ENCODE measurements at regions not wholly inside any gene's neighbourhood (a gene's known extent, or its start where the extent isn't known, plus 50 kb on each side); places are given as distances from the start of the nearest gene placed in this dataset.

DNA sequence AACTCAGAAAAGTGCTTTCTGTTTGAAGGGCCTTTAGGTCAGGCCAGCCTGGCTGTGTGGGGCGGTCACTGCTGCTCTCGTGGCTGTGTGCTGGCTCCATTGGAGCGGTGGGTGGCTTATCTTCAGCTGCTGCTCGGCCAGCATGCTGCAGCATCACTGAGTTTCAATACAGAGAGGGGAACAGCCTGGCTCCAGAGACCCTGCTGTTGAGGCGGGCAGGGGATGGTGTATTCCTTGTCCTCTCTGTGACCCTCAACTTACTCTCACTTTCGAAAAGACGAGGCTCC is 248.5 kb upstream of the ONECUT1 start:
- no peak for DNase-seq
- Histone ChIP-seq H3K9me2 (no peaks in the 10 kb centered on the region), H3K4me3 (ENCODE audit: low read depth in 2 of 2, low read length in 1 of 2) (0 out of 4 replicates have a peak overlapping the region, but pooled peaks of 1 of the 2 experiments have one; percentile 6), H3K79me2 (ENCODE audit: insufficient read depth) (no peaks in the 10 kb centered on the region), H3F3A (replicated peaks; ENCODE audit: insufficient read depth) (no peaks in the 10 kb centered on the region), H3K9ac (no peak overlapping the region), H4K20me1 (ENCODE audit: insufficient read depth) (no peaks in the 10 kb centered on the region), H3K4me2 (no peak overlapping the region; the same call in 1 of the 2 replicates), H2AFZ (ENCODE audit: low read depth) (no peak overlapping the region), H3K4me1 (ENCODE audit: control insufficient read depth in 1 of 2, insufficient read depth in 2 of 2, low read depth in 1 of 2, low read length in 1 of 2) (no peaks in the 10 kb centered on the region), H3K36me3 (replicated peaks in 1 of 2; ENCODE audit: control insufficient read depth in 1 of 2, insufficient read depth in 2 of 2, low read length in 1 of 2) (no peaks in the 10 kb centered on the region), H3K27ac (ENCODE audit: low read depth in 2 of 2, low read length in 1 of 2) (no peak overlapping the region), H3K27me3 (ENCODE audit: insufficient read depth) (no peaks in the 10 kb centered on the region; the same call in 1 of the 2 replicates), H3K9me3 (no peaks in the 10 kb centered on the region)
- TF ChIP-seq CHD2 (IDR thresholded peaks at IDR 0.05; ENCODE audit: low read length, partially characterized antibody) (no peak), JUND (IDR thresholded peaks at IDR 0.05) (no peak), RAD21 (IDR thresholded peaks at IDR 0.05; ENCODE audit: low read length) (no peak), RXRA (IDR thresholded peaks at IDR 0.05; ENCODE audit: borderline replicate concordance, low read depth) (no peak), SMC3 (IDR thresholded peaks at IDR 0.05; ENCODE audit: low read depth, low read length) (no peak), TEAD4 (IDR thresholded peaks at IDR 0.05; ENCODE audit: borderline replicate concordance, insufficient read depth) (no peak)
- TF ChIP-seq, protein P1, sequence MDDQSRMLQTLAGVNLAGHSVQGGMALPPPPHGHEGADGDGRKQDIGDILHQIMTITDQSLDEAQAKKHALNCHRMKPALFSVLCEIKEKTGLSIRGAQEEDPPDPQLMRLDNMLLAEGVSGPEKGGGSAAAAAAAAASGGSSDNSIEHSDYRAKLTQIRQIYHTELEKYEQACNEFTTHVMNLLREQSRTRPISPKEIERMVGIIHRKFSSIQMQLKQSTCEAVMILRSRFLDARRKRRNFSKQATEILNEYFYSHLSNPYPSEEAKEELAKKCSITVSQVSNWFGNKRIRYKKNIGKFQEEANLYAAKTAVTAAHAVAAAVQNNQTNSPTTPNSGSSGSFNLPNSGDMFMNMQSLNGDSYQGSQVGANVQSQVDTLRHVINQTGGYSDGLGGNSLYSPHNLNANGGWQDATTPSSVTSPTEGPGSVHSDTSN (IDR thresholded peaks at IDR 0.05): no peak
- TF ChIP-seq, protein P2, sequence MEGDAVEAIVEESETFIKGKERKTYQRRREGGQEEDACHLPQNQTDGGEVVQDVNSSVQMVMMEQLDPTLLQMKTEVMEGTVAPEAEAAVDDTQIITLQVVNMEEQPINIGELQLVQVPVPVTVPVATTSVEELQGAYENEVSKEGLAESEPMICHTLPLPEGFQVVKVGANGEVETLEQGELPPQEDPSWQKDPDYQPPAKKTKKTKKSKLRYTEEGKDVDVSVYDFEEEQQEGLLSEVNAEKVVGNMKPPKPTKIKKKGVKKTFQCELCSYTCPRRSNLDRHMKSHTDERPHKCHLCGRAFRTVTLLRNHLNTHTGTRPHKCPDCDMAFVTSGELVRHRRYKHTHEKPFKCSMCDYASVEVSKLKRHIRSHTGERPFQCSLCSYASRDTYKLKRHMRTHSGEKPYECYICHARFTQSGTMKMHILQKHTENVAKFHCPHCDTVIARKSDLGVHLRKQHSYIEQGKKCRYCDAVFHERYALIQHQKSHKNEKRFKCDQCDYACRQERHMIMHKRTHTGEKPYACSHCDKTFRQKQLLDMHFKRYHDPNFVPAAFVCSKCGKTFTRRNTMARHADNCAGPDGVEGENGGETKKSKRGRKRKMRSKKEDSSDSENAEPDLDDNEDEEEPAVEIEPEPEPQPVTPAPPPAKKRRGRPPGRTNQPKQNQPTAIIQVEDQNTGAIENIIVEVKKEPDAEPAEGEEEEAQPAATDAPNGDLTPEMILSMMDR (IDR thresholded peaks at IDR 0.05): no peak
- ChIA-PET POLR2A (no interaction called here), CTCF (no interaction called here)
- WGBS (ENCODE audit: low lambda C conversion rate): 4% methylated on average over 5 of the region's 7 CpGs

DNA sequence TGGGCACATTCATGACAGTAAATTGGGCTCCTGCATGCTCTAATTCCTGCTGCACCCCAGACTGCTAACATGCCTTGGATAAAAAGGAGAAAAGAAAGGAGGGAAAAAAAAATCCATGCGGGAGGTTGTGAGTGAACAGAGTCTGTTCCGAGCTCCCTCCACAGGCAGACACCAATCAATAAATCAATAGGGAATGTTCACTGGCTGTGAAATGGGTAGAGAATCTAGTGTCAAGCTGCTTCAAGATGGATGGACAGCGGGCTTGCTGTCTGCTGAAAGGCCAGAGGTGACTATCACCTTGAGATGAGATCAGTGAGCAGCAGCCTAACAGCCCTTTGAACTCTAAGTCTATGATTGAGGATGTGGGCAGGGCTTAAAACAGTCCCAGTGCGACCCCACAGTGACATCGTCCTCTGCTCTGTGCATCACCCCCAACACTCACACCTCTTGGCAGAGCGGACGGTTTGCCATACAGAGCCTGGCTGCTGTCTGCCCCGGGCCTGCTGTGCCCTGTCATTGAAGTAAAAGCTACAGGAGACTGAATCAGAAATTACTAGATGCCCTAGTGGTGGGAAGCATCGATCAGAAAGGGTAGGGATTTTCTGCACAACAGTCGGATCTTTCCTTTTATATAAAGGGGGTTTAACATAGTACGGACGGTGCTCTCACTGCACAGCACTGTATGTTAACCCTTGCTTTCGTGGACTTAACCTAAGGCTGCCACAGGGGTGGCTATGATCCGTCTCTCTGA is 247.9 kb upstream of the ONECUT1 start:
- Histone ChIP-seq H3K4me1 (ENCODE audit: control insufficient read depth in 1 of 2, insufficient read depth in 2 of 2, low read depth in 1 of 2, low read length in 1 of 2) (no peaks in the 10 kb centered on the region), H3K4me2 (no peak overlapping the region; the same call in 1 of the 2 replicates), H3K27me3 (ENCODE audit: insufficient read depth) (no peaks in the 10 kb centered on the region; the same call in 1 of the 2 replicates), H3K79me2 (ENCODE audit: insufficient read depth) (no peaks in the 10 kb centered on the region), H3K9ac (no peak overlapping the region), H3K9me3 (no peaks in the 10 kb centered on the region), H2AFZ (ENCODE audit: low read depth) (no peak overlapping the region), H3K4me3 (ENCODE audit: low read depth in 2 of 2, low read length in 1 of 2) (0 out of 4 replicates have a peak overlapping the region, but pooled peaks of 1 of the 2 experiments have one; percentile 6), H3K9me2 (no peaks in the 10 kb centered on the region), H3K27ac (ENCODE audit: low read depth in 2 of 2, low read length in 1 of 2) (no peak overlapping the region), H4K20me1 (ENCODE audit: insufficient read depth) (no peaks in the 10 kb centered on the region), H3F3A (replicated peaks; ENCODE audit: insufficient read depth) (no peaks in the 10 kb centered on the region), H3K36me3 (replicated peaks in 1 of 2; ENCODE audit: control insufficient read depth in 1 of 2, insufficient read depth in 2 of 2, low read length in 1 of 2) (no peaks in the 10 kb centered on the region)
- CTCF ChIA-PET: no interaction called here
- TF ChIP-seq YY1 (IDR thresholded peaks at IDR 0.05; ENCODE audit: low read depth): no peak
- no peak for TF ChIP-seq NRF1 (IDR thresholded peaks at IDR 0.05; ENCODE audit: low read depth, low read length)
- TF ChIP-seq, protein P3, sequence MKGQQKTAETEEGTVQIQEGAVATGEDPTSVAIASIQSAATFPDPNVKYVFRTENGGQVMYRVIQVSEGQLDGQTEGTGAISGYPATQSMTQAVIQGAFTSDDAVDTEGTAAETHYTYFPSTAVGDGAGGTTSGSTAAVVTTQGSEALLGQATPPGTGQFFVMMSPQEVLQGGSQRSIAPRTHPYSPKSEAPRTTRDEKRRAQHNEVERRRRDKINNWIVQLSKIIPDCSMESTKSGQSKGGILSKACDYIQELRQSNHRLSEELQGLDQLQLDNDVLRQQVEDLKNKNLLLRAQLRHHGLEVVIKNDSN (IDR thresholded peaks at IDR 0.05; ENCODE audit: borderline replicate concordance, low read depth): no peak
- TF ChIP-seq, protein P4, sequence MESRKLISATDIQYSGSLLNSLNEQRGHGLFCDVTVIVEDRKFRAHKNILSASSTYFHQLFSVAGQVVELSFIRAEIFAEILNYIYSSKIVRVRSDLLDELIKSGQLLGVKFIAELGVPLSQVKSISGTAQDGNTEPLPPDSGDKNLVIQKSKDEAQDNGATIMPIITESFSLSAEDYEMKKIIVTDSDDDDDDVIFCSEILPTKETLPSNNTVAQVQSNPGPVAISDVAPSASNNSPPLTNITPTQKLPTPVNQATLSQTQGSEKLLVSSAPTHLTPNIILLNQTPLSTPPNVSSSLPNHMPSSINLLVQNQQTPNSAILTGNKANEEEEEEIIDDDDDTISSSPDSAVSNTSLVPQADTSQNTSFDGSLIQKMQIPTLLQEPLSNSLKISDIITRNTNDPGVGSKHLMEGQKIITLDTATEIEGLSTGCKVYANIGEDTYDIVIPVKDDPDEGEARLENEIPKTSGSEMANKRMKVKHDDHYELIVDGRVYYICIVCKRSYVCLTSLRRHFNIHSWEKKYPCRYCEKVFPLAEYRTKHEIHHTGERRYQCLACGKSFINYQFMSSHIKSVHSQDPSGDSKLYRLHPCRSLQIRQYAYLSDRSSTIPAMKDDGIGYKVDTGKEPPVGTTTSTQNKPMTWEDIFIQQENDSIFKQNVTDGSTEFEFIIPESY (IDR thresholded peaks at IDR 0.05; ENCODE audit: borderline replicate concordance, low read depth): no peak
- 9% methylated on average over 13 of the region's 14 CpGs for WGBS (ENCODE audit: low lambda C conversion rate)
- DNase-seq: no peak
- POLR2A ChIA-PET: no interaction called here

Data from SK-N-SH (cell line).